WERI-Rb-1 (cell line): ENCODE measurements at regions not wholly inside any gene's neighbourhood (a gene's known extent, or its start where the extent isn't known, plus 50 kb on each side); places are given as distances from the start of the nearest gene placed in this dataset.

ENCODE experiments used
- DNase-seq: peaks from one replicate; pipeline ENCODE4 v3.0.0-alpha.2; 2020
- H3K27ac ChIP-seq: fragments of 250-450 bp; sonication (Bioruptor Pico); 2 replicates; pipeline ENCODE4 v1.5.1; 2020; ENCODE audit warnings: mild to moderate bottlenecking, moderate library complexity
- H3K27me3 ChIP-seq: fragments of 250-450 bp; sonication (Bioruptor Pico); 2 replicates; pipeline ENCODE4 v1.5.1; 2021; ENCODE audit warnings: mild to moderate bottlenecking, low read depth, moderate library complexity; ENCODE audit not compliant: insufficient read depth, severe bottlenecking
- H3K36me3 ChIP-seq: fragments of 250-450 bp; sonication (Bioruptor Pico); 2 replicates; pipeline ENCODE4 v1.5.1; 2020; ENCODE audit warnings: mild to moderate bottlenecking, moderate library complexity
- H3K4me3 ChIP-seq: 2 replicates; pipeline ENCODE4 v1.5.1; 2011; ENCODE audit warnings: low read depth, mild to moderate bottlenecking, control low read depth, low read length
- H3K9me3 ChIP-seq: fragments of 250-450 bp; sonication (Bioruptor Pico); 2 replicates; pipeline ENCODE4 v1.5.1; 2021; ENCODE audit warnings: mild to moderate bottlenecking, moderate library complexity; ENCODE audit not compliant: severe bottlenecking
- TF ChIP-seq, protein P1 (sequence below): IDR thresholded peaks from 2 replicates; pipeline ENCODE4 v1.5.1; 2011; ENCODE audit warnings: low read depth, mild to moderate bottlenecking, control low read depth, inconsistent platforms, low read length

GRCh38 chr18:24725644-24726415, 265.4 kb downstream of the HRH4 start:
- H3K9me3 ChIP-seq, result no peaks in the 10 kb centered on the region
- no peaks in the 10 kb centered on the region for H3K36me3 ChIP-seq
- H3K4me3 ChIP-seq, result no peak overlapping the region
- TF ChIP-seq, protein P1, sequence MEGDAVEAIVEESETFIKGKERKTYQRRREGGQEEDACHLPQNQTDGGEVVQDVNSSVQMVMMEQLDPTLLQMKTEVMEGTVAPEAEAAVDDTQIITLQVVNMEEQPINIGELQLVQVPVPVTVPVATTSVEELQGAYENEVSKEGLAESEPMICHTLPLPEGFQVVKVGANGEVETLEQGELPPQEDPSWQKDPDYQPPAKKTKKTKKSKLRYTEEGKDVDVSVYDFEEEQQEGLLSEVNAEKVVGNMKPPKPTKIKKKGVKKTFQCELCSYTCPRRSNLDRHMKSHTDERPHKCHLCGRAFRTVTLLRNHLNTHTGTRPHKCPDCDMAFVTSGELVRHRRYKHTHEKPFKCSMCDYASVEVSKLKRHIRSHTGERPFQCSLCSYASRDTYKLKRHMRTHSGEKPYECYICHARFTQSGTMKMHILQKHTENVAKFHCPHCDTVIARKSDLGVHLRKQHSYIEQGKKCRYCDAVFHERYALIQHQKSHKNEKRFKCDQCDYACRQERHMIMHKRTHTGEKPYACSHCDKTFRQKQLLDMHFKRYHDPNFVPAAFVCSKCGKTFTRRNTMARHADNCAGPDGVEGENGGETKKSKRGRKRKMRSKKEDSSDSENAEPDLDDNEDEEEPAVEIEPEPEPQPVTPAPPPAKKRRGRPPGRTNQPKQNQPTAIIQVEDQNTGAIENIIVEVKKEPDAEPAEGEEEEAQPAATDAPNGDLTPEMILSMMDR, result no peak
- no peak overlapping the region for H3K27ac ChIP-seq
- peaks cover 3% of the 10 kb centered on the region for H3K27me3 ChIP-seq
- DNase-seq, result no peak

DNA sequence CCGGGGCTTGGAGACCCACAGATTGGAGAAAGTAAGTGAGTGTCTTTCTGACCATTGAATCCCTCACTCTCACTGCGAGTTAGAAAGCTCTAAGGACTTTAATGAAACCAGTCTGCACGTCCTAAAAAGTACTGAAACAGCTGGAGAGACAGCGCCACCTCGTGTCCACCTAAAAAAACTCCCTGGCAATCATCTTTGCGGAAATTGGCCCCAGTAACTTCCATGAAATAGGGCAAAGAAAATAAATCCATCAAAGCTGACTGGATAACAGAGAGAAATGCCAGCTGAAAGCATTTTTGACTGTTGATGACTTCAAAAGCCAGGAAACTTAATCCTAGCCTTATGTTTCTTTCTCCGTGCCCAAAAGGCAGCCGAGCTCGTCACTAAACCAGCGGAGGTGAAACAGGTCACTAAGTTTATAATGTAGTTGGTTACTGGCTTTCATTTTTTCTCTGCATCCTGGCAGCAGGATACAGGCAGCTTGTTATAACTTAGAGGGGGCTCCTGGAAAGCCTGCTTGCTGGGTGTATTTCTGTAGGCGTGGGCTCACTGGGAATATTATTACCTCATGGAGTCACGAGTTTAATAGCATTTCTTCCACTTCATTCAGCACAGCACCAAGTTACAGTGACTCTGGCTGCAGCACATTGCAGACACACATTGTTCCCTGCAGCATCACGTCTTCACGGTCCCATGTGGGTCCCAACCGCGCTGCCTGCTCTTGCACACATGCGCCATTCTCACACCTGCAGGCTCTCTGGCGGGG, 266.5 kb downstream of the HRH4 start:
- Histone ChIP-seq H3K27me3 (peaks cover 3% of the 10 kb centered on the region), H3K4me3 (peak overlapping the region; percentile 33), H3K9me3 (no peaks in the 10 kb centered on the region), H3K36me3 (no peaks in the 10 kb centered on the region), H3K27ac (no peak overlapping the region)
- TF ChIP-seq, protein P1, result peak; percentile 72
- peak; percentile 65 for DNase-seq

GRCh38 chr18:24727685-24728084, 267.2 kb downstream of the HRH4 start:
- Histone ChIP-seq H3K36me3 (no peaks in the 10 kb centered on the region), H3K4me3 (no peak overlapping the region), H3K9me3 (no peaks in the 10 kb centered on the region), H3K27ac (no peak overlapping the region), H3K27me3 (peaks cover 3% of the 10 kb centered on the region)
- TF ChIP-seq, protein P1, result peak; percentile 73
- peak; percentile 37 for DNase-seq

DNA sequence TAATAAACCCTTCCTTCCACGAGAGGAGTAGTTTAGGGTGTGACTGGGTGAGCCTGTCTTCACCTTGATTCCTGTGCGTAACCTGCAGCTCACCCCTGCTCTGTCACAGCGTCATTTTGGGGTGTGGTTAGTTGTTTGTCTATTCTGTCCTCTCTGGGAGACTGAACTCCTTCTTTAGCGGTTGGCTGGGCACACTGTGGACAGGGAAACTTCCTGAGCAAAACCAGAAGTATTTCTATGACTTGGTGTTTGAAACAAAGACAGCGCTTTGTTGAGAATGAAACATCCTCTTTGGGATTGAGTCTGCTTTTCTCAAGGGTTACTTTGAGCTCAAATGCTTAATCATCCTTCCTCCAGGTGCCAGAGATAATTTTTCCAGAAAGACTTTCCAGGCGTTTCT, 270.7 kb downstream of the HRH4 start:
- peaks cover 3% of the 10 kb centered on the region for H3K27me3 ChIP-seq

DNA sequence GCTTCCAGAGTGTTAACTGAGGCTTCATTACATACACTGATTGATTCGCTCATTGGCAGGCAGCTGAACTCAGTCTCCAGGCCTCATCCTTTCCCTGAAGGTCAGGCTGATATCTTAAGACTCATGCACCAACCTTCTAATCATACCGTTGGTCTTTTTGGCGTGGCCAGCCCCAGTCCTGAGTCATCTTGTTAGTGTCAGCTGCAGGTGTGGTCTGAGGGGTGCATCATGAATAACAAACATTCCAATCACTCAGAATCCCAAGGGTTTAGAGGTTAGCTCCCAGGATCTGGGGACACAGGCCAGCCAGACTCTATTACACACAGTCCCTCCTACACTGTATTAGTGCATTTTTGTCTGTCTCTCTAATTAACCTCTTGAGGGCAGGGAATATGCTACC, 271.5 kb downstream of the HRH4 start:
- DNase-seq, result no peak
- Histone ChIP-seq H3K4me3 (no peak overlapping the region), H3K27me3 (peaks cover 3% of the 10 kb centered on the region), H3K36me3 (no peaks in the 10 kb centered on the region), H3K27ac (no peak overlapping the region), H3K9me3 (no peaks in the 10 kb centered on the region)
- TF ChIP-seq, protein P1, result no peak

More for the DNA sequence above, 270.7 kb downstream of the HRH4 start:
- DNase-seq, result no peak
- no peaks in the 10 kb centered on the region for H3K9me3 ChIP-seq
- no peaks in the 10 kb centered on the region for H3K36me3 ChIP-seq
- no peak overlapping the region for H3K27ac ChIP-seq
- TF ChIP-seq, protein P1, result no peak
- H3K4me3 ChIP-seq, result no peak overlapping the region
